ENCODE measurements at regions not wholly inside any gene's neighbourhood (a gene's known extent, or its start where the extent isn't known, plus 50 kb on each side); places are given as distances from the start of the nearest gene placed in this dataset.

DNA sequence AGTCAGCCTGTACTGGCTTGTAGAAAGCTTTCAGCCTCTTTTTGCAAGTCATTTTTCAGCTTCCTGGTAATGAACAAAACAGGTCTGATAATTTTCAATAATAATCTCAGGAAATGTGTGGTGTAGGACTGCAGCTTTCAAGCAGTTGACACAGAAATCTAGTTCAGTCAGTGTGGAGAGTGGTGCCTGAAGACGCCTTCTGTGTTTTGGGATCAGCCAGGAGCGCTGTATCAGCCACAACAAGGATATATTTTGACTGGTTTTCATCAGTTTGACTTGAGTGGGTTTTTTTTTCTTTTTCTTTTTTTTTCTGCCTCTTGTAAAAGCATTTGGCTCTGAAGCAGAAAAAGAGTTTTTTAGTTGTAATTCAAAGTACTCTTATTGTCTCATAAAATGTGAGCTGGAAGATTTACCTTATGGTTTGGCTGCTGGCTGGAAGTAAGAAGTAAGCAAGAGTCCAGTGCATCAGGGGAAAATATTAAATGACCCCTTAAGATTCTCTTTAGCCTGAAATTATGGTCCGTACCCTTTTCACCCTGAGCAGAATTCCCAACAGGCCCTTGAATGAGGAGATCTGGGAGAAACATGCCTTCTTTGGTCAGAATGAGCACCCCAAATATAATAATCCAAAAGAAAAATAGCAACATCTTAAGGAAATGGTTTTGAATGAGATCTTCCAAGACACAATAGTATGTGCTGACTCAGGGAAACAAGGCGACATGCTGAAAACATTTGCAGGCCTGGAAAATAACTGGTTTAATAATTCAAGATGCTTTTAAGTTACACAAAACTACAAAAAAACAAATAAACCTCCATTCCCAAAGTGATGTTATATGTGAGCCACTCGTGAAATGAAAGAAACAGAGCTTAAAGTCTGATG, 332.7 kb upstream of the ADAMTS9 start:
- Mint-ChIP-seq H3K9me3 (ENCODE audit: unreplicated experiment) (no peaks in the 10 kb centered on the region), H3K4me3 (ENCODE audit: unreplicated experiment) (no peak overlapping the region), H3K27me3 (ENCODE audit: unreplicated experiment) (peaks cover 4% of the 10 kb centered on the region), H3K27ac (ENCODE audit: unreplicated experiment) (no peak overlapping the region), H3K36me3 (ENCODE audit: unreplicated experiment) (no peaks in the 10 kb centered on the region), H3K4me1 (ENCODE audit: unreplicated experiment) (no peaks in the 10 kb centered on the region)
- no peak for DNase-seq (ENCODE audit: extremely low spot score, unreplicated experiment)
- TF ChIP-seq, protein P1, sequence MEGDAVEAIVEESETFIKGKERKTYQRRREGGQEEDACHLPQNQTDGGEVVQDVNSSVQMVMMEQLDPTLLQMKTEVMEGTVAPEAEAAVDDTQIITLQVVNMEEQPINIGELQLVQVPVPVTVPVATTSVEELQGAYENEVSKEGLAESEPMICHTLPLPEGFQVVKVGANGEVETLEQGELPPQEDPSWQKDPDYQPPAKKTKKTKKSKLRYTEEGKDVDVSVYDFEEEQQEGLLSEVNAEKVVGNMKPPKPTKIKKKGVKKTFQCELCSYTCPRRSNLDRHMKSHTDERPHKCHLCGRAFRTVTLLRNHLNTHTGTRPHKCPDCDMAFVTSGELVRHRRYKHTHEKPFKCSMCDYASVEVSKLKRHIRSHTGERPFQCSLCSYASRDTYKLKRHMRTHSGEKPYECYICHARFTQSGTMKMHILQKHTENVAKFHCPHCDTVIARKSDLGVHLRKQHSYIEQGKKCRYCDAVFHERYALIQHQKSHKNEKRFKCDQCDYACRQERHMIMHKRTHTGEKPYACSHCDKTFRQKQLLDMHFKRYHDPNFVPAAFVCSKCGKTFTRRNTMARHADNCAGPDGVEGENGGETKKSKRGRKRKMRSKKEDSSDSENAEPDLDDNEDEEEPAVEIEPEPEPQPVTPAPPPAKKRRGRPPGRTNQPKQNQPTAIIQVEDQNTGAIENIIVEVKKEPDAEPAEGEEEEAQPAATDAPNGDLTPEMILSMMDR (IDR thresholded peaks at IDR 0.05): no peak

DNA sequence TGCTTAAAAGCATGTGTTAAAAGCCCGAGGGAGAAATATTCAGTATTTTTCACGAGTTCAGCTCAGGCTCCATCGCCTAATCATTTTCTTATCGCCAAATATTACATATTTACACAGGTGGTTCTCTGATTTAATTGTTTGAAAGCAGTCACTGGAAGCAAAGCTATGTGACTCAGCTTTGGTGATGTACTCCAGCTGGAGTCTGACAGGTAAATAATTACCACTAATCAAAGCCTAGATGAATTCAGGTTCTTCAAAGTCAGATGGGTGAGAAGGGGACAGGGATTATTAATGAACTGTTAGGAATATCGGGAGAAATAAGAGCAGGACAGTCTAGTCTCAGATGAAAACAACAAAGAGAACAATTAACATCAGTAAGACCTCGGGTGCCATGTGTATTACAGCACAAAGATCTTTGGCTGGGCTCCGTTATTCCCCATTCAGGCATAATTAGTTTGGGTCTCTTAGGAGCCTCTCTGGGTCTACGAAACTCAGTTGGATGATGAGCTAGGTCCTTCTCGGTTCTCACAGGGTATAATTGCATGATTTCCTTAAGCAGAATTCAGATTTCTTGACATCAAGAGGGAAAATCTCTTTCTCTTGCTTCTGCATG, 331.7 kb upstream of the ADAMTS9 start:
- TF ChIP-seq, protein P1 (IDR thresholded peaks at IDR 0.05): no peak
- no peaks in the 10 kb centered on the region for H3K4me1 Mint-ChIP-seq (ENCODE audit: unreplicated experiment)
- no peak overlapping the region for H3K27ac Mint-ChIP-seq (ENCODE audit: unreplicated experiment)
- DNase-seq (ENCODE audit: extremely low spot score, unreplicated experiment): no peak
- peaks cover 4% of the 10 kb centered on the region for H3K27me3 Mint-ChIP-seq (ENCODE audit: unreplicated experiment)
- H3K4me3 Mint-ChIP-seq (ENCODE audit: unreplicated experiment): no peak overlapping the region
- no peaks in the 10 kb centered on the region for H3K9me3 Mint-ChIP-seq (ENCODE audit: unreplicated experiment)
- H3K36me3 Mint-ChIP-seq (ENCODE audit: unreplicated experiment): no peaks in the 10 kb centered on the region

DNA sequence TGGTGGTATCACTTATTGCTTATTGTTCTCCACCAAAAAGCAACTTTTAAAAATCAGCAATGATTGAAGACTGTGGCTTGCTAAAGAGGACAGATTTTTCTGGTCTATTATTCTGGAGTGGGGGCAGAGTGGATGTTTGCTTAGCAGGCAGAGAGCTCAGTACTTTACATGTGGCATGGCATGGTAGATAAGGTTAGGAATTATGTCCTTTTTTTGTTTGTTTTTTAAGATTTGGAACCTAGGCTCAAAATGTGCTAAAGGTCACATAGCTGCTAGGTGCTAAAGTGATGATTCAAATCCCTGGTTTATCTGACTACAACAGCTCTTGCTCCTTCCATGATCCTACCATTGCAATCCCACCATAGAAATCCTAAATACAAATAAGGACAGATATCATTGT, 331.0 kb upstream of the ADAMTS9 start:
- no peaks in the 10 kb centered on the region for H3K4me1 Mint-ChIP-seq (ENCODE audit: unreplicated experiment)
- H3K4me3 Mint-ChIP-seq (ENCODE audit: unreplicated experiment): no peak overlapping the region
- H3K9me3 Mint-ChIP-seq (ENCODE audit: unreplicated experiment): peaks cover 3% of the 10 kb centered on the region
- H3K27me3 Mint-ChIP-seq (ENCODE audit: unreplicated experiment): peaks cover 4% of the 10 kb centered on the region
- DNase-seq (ENCODE audit: extremely low spot score, unreplicated experiment): no peak
- no peak overlapping the region for H3K27ac Mint-ChIP-seq (ENCODE audit: unreplicated experiment)
- H3K36me3 Mint-ChIP-seq (ENCODE audit: unreplicated experiment): no peaks in the 10 kb centered on the region
- TF ChIP-seq, protein P1 (IDR thresholded peaks at IDR 0.05): no peak

DNA sequence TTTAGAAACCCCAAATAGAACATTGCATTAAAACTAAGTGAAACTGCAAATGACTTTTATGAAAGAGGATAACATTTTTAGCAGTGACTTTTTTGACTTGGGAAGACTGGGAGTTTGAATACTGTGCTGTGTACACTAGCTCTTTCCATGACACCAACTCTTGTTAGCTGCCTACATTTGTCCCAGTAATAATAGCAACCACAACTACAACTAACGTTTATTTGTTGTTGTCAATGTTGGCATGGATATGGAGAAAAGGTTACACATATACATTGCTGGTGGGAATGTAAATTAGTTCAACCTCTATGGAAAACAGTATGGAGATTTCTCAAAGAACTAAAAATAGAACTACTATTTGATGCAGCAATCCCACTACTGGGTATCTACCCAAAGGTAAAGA, 329.6 kb upstream of the ADAMTS9 start:
- peaks cover 4% of the 10 kb centered on the region for H3K27me3 Mint-ChIP-seq (ENCODE audit: unreplicated experiment)
- DNase-seq (ENCODE audit: extremely low spot score, unreplicated experiment): no peak
- no peak overlapping the region for H3K4me3 Mint-ChIP-seq (ENCODE audit: unreplicated experiment)
- TF ChIP-seq, protein P1 (IDR thresholded peaks at IDR 0.05): no peak
- H3K4me1 Mint-ChIP-seq (ENCODE audit: unreplicated experiment): no peaks in the 10 kb centered on the region
- H3K27ac Mint-ChIP-seq (ENCODE audit: unreplicated experiment): no peak overlapping the region
- peaks cover 5% of the 10 kb centered on the region for H3K9me3 Mint-ChIP-seq (ENCODE audit: unreplicated experiment)
- H3K36me3 Mint-ChIP-seq (ENCODE audit: unreplicated experiment): no peaks in the 10 kb centered on the region

DNA sequence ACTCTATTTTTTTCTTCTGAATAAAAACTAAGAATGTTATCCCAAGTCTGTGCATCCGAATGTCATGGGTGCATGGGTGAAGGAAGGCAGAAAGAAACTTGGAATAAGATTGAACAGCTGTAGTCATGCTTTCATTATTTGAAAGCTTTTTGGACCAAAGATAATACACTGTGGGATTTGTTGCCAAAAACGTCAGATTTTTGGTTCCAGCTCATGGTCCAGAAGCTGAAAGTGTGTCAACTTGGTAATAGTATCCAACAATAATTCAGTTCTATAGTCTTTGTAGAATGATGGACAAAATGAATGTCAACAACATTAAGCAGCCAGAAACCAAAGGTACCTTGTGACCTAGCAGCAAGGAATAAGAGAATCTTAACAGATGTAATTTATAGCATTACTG, 327.9 kb upstream of the ADAMTS9 start:
- Mint-ChIP-seq H3K4me1 (ENCODE audit: unreplicated experiment) (no peaks in the 10 kb centered on the region), H3K4me3 (ENCODE audit: unreplicated experiment) (no peak overlapping the region), H3K9me3 (ENCODE audit: unreplicated experiment) (peaks cover 5% of the 10 kb centered on the region), H3K36me3 (ENCODE audit: unreplicated experiment) (no peaks in the 10 kb centered on the region), H3K27ac (ENCODE audit: unreplicated experiment) (no peak overlapping the region), H3K27me3 (ENCODE audit: unreplicated experiment) (peaks cover 4% of the 10 kb centered on the region)
- TF ChIP-seq, protein P1 (IDR thresholded peaks at IDR 0.05): no peak
- no peak for DNase-seq (ENCODE audit: extremely low spot score, unreplicated experiment)

Data from osteocyte (in vitro differentiated cells).